ENCODE measurements at regions not wholly inside any gene's neighbourhood (a gene's known extent, or its start where the extent isn't known, plus 50 kb on each side); places are given as distances from the start of the nearest gene placed in this dataset.

DNA sequence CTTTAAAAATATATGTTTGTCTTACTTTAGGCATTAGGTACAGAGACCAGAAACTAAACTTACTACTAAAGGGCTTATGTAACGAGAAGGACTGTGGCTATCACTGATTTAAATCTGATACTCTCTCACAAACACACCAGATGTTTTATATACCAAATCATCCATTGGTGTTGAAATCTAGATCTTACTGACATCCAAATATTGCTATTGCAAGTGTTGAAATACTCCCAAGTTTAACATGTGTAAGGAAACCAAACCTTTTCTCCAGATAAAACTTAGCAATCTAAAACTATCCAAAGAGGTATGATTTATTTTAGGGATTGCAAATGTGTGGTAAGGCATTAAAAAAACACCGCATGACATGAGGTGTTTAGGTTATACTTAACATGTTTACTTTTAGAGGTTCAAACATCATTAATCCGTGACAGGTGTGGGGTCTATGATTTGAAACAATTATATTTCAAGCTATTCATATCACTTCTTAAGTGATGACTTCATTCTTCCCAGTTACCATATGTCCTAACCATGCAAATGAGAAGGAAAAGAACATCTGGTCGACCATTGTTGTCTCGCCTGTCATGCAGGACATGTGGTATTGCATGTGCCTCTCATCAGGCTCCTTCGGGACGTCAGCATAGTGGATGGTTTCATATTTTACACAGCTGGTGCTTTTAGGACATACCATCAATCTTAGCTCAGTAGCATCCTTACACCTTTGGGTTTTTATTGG is 168.3 kb upstream of the SPACA1 start:
- no peak for ATAC-seq
- intact Hi-C loops (cut with DNase I) = no loop called here
- no peak for DNase-seq (ENCODE audit: low spot score)

- ATAC-seq (no peak), DNase-seq (ENCODE audit: low spot score) (no peak)
- intact Hi-C loops (cut with DNase I) = no loop called here
Observed at GRCh38 chr6:87875781-87876180, 171.9 kb upstream of the SPACA1 start.

- DNase-seq (ENCODE audit: low spot score) = no peak
- intact Hi-C loops (cut with DNase I) = no loop called here
- no peak for ATAC-seq
Observed at GRCh38 chr6:87873556-87873955, 171.5 kb upstream of the AKIRIN2 start.

- intact Hi-C loops (cut with DNase I) = no loop called here
- DNase-seq (ENCODE audit: low spot score) (no peak), ATAC-seq (no peak)
Observed at GRCh38 chr6:87870556-87870955, 168.5 kb upstream of the AKIRIN2 start.

DNA sequence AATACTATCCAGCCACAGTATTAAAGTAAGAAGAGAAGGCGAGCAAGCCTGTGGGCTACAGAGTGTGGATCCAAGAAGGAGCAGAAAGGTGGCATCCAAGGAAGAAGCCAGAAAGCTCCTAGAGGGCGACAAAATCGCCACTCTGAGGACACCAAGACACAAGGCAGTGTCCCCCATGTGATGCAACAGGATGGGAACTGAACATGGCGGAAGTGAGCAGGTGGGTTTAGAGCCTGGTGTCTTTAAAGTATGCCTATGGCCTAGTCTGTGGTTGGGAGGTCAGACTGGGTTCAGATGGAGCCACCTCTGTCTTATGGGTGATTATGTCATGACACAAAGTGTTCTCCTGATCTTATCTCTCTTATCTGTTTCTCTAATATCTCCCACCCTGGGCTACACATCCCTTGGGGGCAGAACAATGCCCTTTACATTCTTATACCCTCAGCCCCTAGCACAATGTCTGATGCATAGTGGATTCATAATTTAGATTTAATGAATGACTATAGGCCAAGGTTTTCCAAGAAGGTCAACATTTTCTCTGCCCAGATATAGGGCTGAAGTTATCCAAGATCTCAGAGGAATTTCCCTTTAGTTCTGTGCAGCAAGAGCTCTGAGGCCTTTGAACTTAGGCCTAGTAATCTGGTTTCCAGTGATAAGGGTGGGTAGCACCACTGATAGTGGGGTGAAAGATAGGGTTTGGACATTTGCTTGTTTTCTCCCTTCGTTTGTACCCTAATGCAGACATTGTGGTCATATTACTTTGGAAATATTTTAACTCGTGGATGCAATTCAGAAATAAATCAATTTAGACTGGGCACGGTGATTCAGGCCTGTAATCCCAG is 167.3 kb upstream of the AKIRIN2 start:
- ATAC-seq (no peak), DNase-seq (ENCODE audit: low spot score) (no peak)
- intact Hi-C loops (cut with DNase I) = no loop called here

DNA sequence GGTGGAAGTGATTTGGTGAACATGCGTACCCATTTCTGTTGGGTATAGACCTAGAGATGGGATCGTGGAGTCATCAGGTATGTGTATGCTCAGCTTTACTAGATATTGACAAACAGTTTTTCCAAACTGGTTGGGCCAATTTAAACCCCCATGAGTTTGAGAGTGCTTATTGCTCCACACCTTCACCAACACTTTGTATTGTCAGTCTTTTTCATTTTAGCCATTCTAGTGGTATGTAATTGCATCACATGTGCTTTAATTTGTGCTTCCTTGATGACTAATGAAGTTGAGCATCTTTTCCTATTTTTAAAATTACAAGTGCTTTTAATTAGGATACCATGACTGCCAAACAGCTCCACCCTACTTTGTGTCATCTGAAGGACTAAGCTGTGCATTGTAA is 158.9 kb upstream of the AKIRIN2 start:
- DNase-seq (ENCODE audit: low spot score) (no peak), ATAC-seq (no peak)
- intact Hi-C loops (cut with DNase I) = no loop called here

GRCh38 chr6:87858440-87858839 is 156.4 kb upstream of the AKIRIN2 start:
- DNase-seq (ENCODE audit: low spot score) = no peak
- ATAC-seq = no peak
- intact Hi-C loops (cut with DNase I) = no loop called here

DNA sequence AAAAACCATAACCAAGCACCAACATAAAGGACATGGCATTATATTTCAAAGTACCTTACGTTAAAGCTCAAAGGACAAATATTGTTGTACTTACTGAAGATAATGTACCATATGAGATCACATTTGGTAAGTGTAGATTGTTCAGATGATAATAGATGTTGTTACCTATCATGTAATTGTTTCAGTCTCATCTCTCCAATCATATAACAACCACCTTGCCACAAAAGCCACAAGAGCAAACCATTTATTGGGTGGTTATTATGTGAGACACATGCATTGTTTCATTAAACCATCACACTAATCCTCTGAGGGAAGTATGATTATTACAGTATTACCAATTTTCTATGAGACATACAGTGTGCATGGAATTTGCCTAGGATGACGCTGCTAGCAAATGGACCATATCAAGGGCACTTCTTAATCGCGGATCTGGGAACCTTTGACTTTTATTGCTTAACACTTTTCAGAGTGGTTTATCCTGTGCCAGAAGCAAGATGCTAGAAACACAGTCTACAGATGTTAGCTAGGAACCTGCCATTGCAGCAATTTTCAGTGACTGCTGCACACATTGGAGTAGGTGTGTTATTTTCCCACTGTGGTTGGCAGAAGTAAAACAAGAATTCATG is 149.8 kb upstream of the AKIRIN2 start:
- DNase-seq (ENCODE audit: low spot score) (no peak), ATAC-seq (no peak)
- intact Hi-C loops (cut with DNase I) = no loop called here

GRCh38 chr6:87848616-87849015 is 146.6 kb upstream of the AKIRIN2 start:
- intact Hi-C loops (cut with DNase I) = no loop called here
- DNase-seq (ENCODE audit: low spot score) (no peak), ATAC-seq (no peak)

GRCh38 chr6:87847830-87848210 is 145.8 kb upstream of the AKIRIN2 start:
- no peak for ATAC-seq
- intact Hi-C loops (cut with DNase I) = no loop called here

GRCh38 chr6:87847135-87847829 is 145.2 kb upstream of the AKIRIN2 start:
- intact Hi-C loops (cut with DNase I) = no loop called here
- ATAC-seq (no peak), DNase-seq (ENCODE audit: low spot score) (no peak)

More at GRCh38 chr6:87847830-87848210, 145.8 kb upstream of the AKIRIN2 start:
- no peak for DNase-seq (ENCODE audit: low spot score)

DNA sequence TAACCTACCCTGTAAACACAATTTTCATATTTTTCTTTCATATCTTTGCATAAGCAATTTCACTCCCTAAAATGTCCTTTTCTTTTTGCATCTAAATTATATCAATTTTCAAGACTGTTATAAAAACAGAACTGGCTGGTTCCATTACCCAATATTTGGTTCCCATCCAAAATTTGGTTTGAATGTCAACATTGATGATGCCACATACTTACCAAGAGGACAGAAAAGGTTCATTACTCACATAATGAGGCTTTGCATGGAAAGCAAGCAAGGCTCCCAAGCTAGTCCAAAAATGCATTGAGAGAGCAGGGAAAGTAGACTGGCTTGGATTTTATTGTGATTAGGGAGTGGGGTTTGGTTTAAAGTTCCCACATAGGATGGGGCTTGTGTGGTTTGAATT is 144.4 kb upstream of the AKIRIN2 start:
- DNase-seq (ENCODE audit: low spot score) (no peak), ATAC-seq (no peak)
- intact Hi-C loops (cut with DNase I) = no loop called here

GRCh38 chr6:87840324-87840723 is 138.3 kb upstream of the AKIRIN2 start:
- DNase-seq (ENCODE audit: low spot score) (no peak), ATAC-seq (no peak)
- intact Hi-C loops (cut with DNase I) = no loop called here

GRCh38 chr6:87837876-87838275 is 135.8 kb upstream of the AKIRIN2 start:
- DNase-seq (ENCODE audit: low spot score) (no peak), ATAC-seq (no peak)
- intact Hi-C loops (cut with DNase I) = loop anchor here (10.0 kb wide), 1 partner anchor 937 kb away; no protein-coding TSS in a partner anchor

- DNase-seq (ENCODE audit: low spot score) = no peak
- intact Hi-C loops (cut with DNase I) = loop anchor here (10.0 kb wide), 1 partner anchor 937 kb away; no protein-coding TSS in a partner anchor
- no peak for ATAC-seq
Observed at GRCh38 chr6:87837444-87837843, 135.4 kb upstream of the AKIRIN2 start.

DNA sequence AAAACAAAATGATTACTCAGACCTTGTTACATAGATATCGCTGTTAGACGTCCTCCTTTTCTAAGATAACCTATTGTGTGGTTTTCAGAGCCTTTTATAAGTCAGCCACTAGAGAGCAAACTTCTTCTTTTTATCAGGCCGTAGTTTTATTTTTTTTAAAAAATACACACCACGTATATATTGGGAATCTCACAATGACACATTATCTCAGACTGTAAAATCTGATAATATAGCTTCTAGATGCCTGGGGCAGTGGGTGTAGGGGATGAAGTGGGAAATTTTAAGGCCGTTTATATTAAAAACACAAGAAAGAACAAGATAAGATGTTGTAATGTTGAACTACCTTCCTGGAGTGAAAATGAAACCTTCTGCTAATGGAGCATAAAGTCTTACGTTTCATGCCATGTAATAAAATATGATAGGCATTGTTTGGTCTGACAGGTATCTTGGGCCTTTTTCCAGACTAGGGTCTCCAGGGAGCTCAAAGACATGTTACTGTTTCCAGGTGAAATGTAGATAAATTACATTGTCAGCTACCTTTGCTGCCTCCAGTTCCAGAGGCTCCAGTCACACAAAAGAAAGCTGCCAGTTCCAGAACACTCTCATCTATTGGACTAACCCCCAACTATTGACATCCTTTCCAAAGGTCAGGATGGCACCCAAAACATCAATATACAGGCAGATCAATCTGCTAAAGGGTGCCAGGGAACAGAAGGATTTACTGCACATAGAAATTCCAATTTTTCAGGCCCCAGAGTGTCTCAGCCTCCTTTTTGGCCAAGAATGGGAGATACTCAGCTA is 130.2 kb upstream of the AKIRIN2 start:
- intact Hi-C loops (cut with DNase I) = loop anchor here (10.0 kb wide), 1 partner anchor 943 kb away; no protein-coding TSS in a partner anchor
- DNase-seq (ENCODE audit: low spot score) = no peak
- ATAC-seq = peak; percentile 77

DNA sequence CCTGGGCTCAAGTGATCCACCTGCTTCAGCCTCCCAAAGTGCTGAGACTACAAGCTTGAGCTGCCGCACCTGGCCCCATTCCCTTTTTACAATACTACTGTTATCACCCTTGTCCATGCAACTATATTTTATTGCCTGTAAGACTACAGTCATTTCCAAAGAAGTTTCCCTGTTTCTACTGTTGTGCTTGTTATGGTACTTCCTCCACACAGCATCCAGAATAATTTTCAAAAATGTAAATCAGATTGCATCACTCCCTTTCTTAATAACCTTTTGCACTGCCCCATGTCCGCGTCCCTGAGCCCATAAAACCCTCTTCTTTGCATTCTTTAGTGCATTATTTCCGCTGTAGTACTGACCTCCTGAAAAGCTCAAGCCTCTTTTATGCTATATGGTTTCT is 128.9 kb upstream of the AKIRIN2 start:
- intact Hi-C loops (cut with DNase I) = loop anchor here (10.0 kb wide), 1 partner anchor 944 kb away; no protein-coding TSS in a partner anchor
- DNase-seq (ENCODE audit: low spot score) (no peak), ATAC-seq (no peak)

DNA sequence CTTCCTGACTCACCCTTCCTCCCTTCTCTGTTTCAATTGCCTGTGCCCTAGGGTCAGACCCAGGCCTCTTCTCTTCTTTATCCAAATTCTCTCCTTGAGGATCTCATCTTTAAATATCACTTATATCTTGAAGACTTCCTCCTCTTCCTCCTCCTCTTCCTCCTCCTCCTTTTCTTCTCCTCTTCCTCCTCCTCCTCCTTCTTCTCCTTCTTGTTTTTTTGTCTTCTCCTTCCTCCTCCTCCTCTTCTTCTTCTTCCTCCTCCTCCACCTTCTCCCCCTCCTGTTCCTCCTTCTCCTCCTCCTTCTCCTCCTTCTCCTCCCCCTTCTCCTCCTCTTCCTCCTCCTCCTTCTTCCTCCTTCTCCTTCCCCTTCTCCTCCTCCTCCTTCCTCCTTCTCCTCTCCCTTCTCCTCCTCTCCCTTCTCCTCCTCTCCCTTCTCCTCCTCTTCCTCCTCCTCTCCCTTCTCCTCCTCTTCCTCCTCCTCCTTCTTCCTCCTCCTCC is 127.6 kb upstream of the AKIRIN2 start:
- DNase-seq (ENCODE audit: low spot score) (no peak), ATAC-seq (no peak)
- intact Hi-C loops (cut with DNase I) = loop anchor here (10.0 kb wide), 1 partner anchor 945 kb away; no protein-coding TSS in a partner anchor

All from sciatic nerve (tissue), 2 donors.